Neuronal stem cell (in vitro differentiated cells): ENCODE measurements at regions not wholly inside any gene's neighbourhood (a gene's known extent, or its start where the extent isn't known, plus 50 kb on each side); places are given as distances from the start of the nearest gene placed in this dataset.

Experiments used
- DNase-seq: peaks from one replicate; pipeline ENCODE4 v3.0.0-alpha.2; 2013; ENCODE audit warnings: low spot score
- H2AFZ ChIP-seq: one replicate; pipeline ENCODE4 v1.6.1; 2013; ENCODE audit warnings: mild to moderate bottlenecking, low read length, inconsistent platforms
- H2AK5ac ChIP-seq: 2 replicates; pipeline ENCODE4 v1.6.1; 2013; ENCODE audit warnings: low read depth, mild to moderate bottlenecking, inconsistent platforms, low read length, moderate library complexity, mixed read lengths
- H2BK120ac ChIP-seq: 2 replicates; pipeline ENCODE4 v1.6.1; 2013; ENCODE audit warnings: low read depth, mild to moderate bottlenecking, inconsistent platforms, low read length, moderate library complexity, mixed read lengths
- H2BK12ac ChIP-seq: one replicate; pipeline ENCODE4 v1.6.1; 2013; ENCODE audit warnings: low read length, inconsistent platforms
- H2BK15ac ChIP-seq: 2 replicates; pipeline ENCODE4 v1.6.1; 2013; ENCODE audit warnings: mild to moderate bottlenecking, low read length, inconsistent platforms, mixed read lengths
- H2BK5ac ChIP-seq: one replicate; pipeline ENCODE4 v1.6.1; 2013; ENCODE audit warnings: inconsistent platforms, mild to moderate bottlenecking, low read length, moderate library complexity
- H3K14ac ChIP-seq: one replicate; pipeline ENCODE4 v1.6.1; 2013; ENCODE audit warnings: low read length, inconsistent platforms
- H3K18ac ChIP-seq: 2 replicates; pipeline ENCODE4 v1.6.1; 2013; ENCODE audit warnings: low read length, inconsistent platforms
- H3K23ac ChIP-seq: 2 replicates; pipeline ENCODE4 v1.6.1; 2013; ENCODE audit warnings: low read depth, mild to moderate bottlenecking, mixed read lengths, low read length, inconsistent platforms; ENCODE audit not compliant: poor library complexity
- H3K27ac ChIP-seq: replicated peaks from 3 replicates; pipeline ENCODE4 v1.5.1; 2013; ENCODE audit warnings: low read length, inconsistent platforms
- H3K27me3 ChIP-seq, 3 experiments: 2 replicates each; pipeline ENCODE4 v1.6.1; 2013; ENCODE audit warnings: low read length in 3 of 3, mild to moderate bottlenecking in 2 of 3, inconsistent platforms in 1 of 3, low read depth in 1 of 3, mixed read lengths in 1 of 3, moderate library complexity in 1 of 3; ENCODE audit not compliant: control insufficient read depth in 3 of 3, insufficient read depth in 3 of 3
- H3K36me3 ChIP-seq, 2 donors: replicated peaks in 1 of 2; 2 replicates each; pipeline ENCODE4 v1.6.1; 2013; ENCODE audit warnings: low read length in 2 of 2; ENCODE audit not compliant: control insufficient read depth in 2 of 2, insufficient read depth in 2 of 2
- H3K4ac ChIP-seq: 2 replicates; pipeline ENCODE4 v1.6.1; 2013; ENCODE audit warnings: inconsistent platforms, mild to moderate bottlenecking, low read length, moderate library complexity
- H3K4me1 ChIP-seq, 2 donors: 1 replicate in 1 of 2; 2 replicates in 1 of 2; pipeline ENCODE4 v1.6.1; 2013; ENCODE audit warnings: low read length in 2 of 2, low read depth in 1 of 2; ENCODE audit not compliant: control insufficient read depth in 2 of 2, insufficient read depth in 1 of 2
- H3K4me2 ChIP-seq: one replicate; pipeline ENCODE4 v1.6.1; 2013; ENCODE audit warnings: mild to moderate bottlenecking, low read length, inconsistent platforms; ENCODE audit not compliant: insufficient read depth, poor library complexity, severe bottlenecking
- H3K4me3 ChIP-seq, 2 donors: 2 replicates each; pipeline ENCODE4 v1.5.1; 2013; ENCODE audit warnings: low read length in 2 of 2, mild to moderate bottlenecking in 2 of 2, inconsistent platforms in 1 of 2, moderate library complexity in 1 of 2
- H3K79me1 ChIP-seq: one replicate; pipeline ENCODE4 v1.6.1; 2013; ENCODE audit warnings: low read depth, mild to moderate bottlenecking, inconsistent platforms, low read length, moderate library complexity
- H3K9ac ChIP-seq: one replicate; pipeline ENCODE4 v1.6.1; 2013; ENCODE audit warnings: mild to moderate bottlenecking, low read depth, low read length, inconsistent platforms; ENCODE audit not compliant: poor library complexity
- H3K9me3 ChIP-seq, 2 donors: replicated peaks in 1 of 2; 2 replicates each; pipeline versions ENCODE3 to v1.6.1; 2013; ENCODE audit warnings: low read length in 2 of 2, mild to moderate bottlenecking in 2 of 2, inconsistent platforms in 1 of 2, low read depth in 1 of 2, mixed read lengths in 1 of 2, moderate library complexity in 1 of 2; ENCODE audit not compliant: control insufficient read depth in 2 of 2, insufficient read depth in 1 of 2
- H4K8ac ChIP-seq: one replicate; pipeline ENCODE4 v1.6.1; 2013; ENCODE audit warnings: low read depth, mild to moderate bottlenecking, inconsistent platforms, low read length, moderate library complexity
- H4K91ac ChIP-seq: one replicate; pipeline ENCODE4 v1.6.1; 2013; ENCODE audit warnings: low read length, low read depth, mild to moderate bottlenecking, inconsistent platforms; ENCODE audit not compliant: poor library complexity
- WGBS, 2 donors: extraction: QIAGEN DNeasy Blood & Tissue Kit; methylation state at CpG; one replicate each; pipeline ENCODE4 v1.1.7; 2013; ENCODE audit warnings: missing lambda C conversion rate in 2 of 2, mixed read lengths in 1 of 2; ENCODE audit not compliant: insufficient read length in 2 of 2, insufficient replicate concordance in 1 of 2; ENCODE audit errors: extremely low coverage in 2 of 2; 5-methylcytosine and 5-hydroxymethylcytosine counted together

GRCh38 chr5:38045446-38045845, 205.6 kb upstream of the GDNF start:
- no peak overlapping the region for H2BK15ac ChIP-seq
- no peak overlapping the region for H2BK5ac ChIP-seq
- H3K27me3 ChIP-seq, result no peaks in the 10 kb centered on the region
- no peak overlapping the region for H3K4me2 ChIP-seq
- no peak overlapping the region for H2AK5ac ChIP-seq
- no peak overlapping the region for H3K4me3 ChIP-seq
- no peak overlapping the region for H3K14ac ChIP-seq
- no peak overlapping the region for H3K4ac ChIP-seq
- H2BK12ac ChIP-seq, result no peak overlapping the region
- H3K36me3 ChIP-seq, result no peaks in the 10 kb centered on the region
- DNase-seq, result no peak
- H3K4me1 ChIP-seq, result no peaks in the 10 kb centered on the region
- H3K9me3 ChIP-seq, result no peaks in the 10 kb centered on the region
- H4K91ac ChIP-seq, result no peak overlapping the region
- no peak overlapping the region for H2BK120ac ChIP-seq
- H3K23ac ChIP-seq, result no peak overlapping the region
- no peak overlapping the region for H2AFZ ChIP-seq
- H3K27ac ChIP-seq, result no peak overlapping the region
- WGBS, 2 donors, result no CpG with 5 or more reads among the region's 1 CpG
- no peaks in the 10 kb centered on the region for H3K79me1 ChIP-seq
- no peak overlapping the region for H4K8ac ChIP-seq
- H3K9ac ChIP-seq, result no peak overlapping the region
- H3K18ac ChIP-seq, result no peak overlapping the region

DNA sequence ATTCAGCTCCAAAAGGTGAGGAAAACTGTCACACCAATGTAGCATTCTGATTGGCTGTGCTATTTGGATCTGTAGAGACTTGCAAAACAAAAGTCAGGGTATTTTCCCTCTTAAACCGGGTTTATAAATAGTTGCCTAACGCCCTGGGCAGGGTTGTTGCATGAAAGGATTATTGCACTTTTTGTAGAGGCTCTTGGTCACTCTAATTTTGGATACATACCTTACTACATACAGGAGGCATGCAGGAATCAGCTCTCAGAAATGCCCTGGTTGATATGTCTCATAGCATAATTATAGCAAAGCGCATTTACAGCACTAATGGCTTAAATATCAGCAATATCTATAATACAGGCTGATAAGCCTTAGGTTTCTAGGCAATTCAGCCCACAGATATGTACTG, 200.0 kb upstream of the GDNF start:
- Histone ChIP-seq H3K79me1 (no peaks in the 10 kb centered on the region), H4K91ac (no peak overlapping the region), H3K4me1 (no peaks in the 10 kb centered on the region), H3K27ac (no peak overlapping the region), H2AK5ac (no peak overlapping the region), H2AFZ (no peak overlapping the region), H2BK120ac (no peak overlapping the region), H3K4me3 (no peak overlapping the region), H3K36me3 (no peaks in the 10 kb centered on the region), H3K9ac (no peak overlapping the region), H4K8ac (no peak overlapping the region), H3K23ac (no peak overlapping the region), H3K4me2 (no peak overlapping the region), H3K27me3 (peaks cover 0 to 2% (median 0%) of the 10 kb centered on the region in 3 experiments), H2BK5ac (no peak overlapping the region), H2BK15ac (no peak overlapping the region), H3K4ac (no peak overlapping the region), H3K14ac (no peak overlapping the region), H3K9me3 (no peaks in the 10 kb centered on the region), H2BK12ac (no peak overlapping the region), H3K18ac (no peak overlapping the region)
- no CpG with 5 or more reads among the region's 3 CpGs for WGBS, 2 donors
- DNase-seq, result no peak

DNA sequence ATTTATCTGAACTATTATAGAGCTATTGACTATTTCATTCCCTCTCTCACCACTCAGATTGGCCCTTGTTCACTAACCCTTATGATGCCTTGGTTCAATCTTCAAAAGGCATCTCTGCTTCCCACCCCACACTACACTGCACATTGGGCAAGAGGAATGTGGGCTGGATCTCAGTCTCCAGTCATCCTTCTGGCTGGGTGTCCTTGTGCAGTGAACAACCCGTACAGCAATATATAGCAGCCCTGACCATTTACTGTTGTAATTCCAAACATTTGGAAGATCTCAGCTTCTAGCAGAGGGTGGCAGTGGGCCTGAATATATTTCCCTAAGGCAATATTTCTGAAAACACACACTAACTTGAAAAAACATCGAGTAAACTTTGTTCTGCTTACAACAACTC, 199.2 kb upstream of the GDNF start:
- H3K27me3 ChIP-seq, result peaks cover 0 to 2% (median 0%) of the 10 kb centered on the region in 3 experiments
- H3K79me1 ChIP-seq, result no peaks in the 10 kb centered on the region
- no peak for DNase-seq
- no peak overlapping the region for H3K18ac ChIP-seq
- H3K4me1 ChIP-seq, result no peaks in the 10 kb centered on the region
- H3K27ac ChIP-seq, result no peak overlapping the region
- H4K8ac ChIP-seq, result no peak overlapping the region
- no peak overlapping the region for H2BK120ac ChIP-seq
- H2BK5ac ChIP-seq, result no peak overlapping the region
- no peaks in the 10 kb centered on the region for H3K9me3 ChIP-seq
- no peak overlapping the region for H2BK15ac ChIP-seq
- no peak overlapping the region for H3K9ac ChIP-seq
- WGBS, 2 donors, result no CpG with 5 or more reads among the region's 2 CpGs
- no peak overlapping the region for H2AK5ac ChIP-seq
- no peaks in the 10 kb centered on the region for H3K36me3 ChIP-seq
- H3K4me3 ChIP-seq, result no peak overlapping the region
- no peak overlapping the region for H3K14ac ChIP-seq
- no peak overlapping the region for H2BK12ac ChIP-seq
- no peak overlapping the region for H4K91ac ChIP-seq
- H3K23ac ChIP-seq, result no peak overlapping the region
- no peak overlapping the region for H3K4me2 ChIP-seq
- H2AFZ ChIP-seq, result no peak overlapping the region
- no peak overlapping the region for H3K4ac ChIP-seq

DNA sequence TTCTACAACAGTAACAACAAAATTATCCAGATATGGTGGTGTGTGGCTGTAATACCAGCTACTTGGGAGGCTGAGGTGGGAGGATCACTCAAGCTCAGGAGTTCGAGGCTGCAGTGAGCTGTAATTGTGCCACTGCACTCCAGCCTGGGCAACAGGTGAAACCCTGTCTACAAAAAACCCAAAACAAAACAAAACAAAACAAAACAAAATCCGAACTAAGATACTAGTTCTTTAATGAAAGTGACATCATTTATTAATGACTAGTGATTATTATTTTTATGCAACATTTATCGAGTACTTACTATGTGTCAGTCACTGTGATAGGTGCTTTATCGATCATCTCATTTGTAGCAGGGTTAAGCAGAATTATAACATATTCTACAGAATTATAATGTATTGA, 196.9 kb upstream of the GDNF start:
- Histone ChIP-seq H3K36me3 (no peaks in the 10 kb centered on the region), H3K14ac (no peak overlapping the region), H3K23ac (no peak overlapping the region), H3K4me2 (no peak overlapping the region), H3K4me3 (no peak overlapping the region), H2AK5ac (no peak overlapping the region), H3K9ac (no peak overlapping the region), H2AFZ (no peak overlapping the region), H3K18ac (no peak overlapping the region), H2BK5ac (no peak overlapping the region), H2BK15ac (no peak overlapping the region), H3K9me3 (no peaks in the 10 kb centered on the region), H2BK12ac (no peak overlapping the region), H4K91ac (no peak overlapping the region), H3K4me1 (no peaks in the 10 kb centered on the region), H2BK120ac (no peak overlapping the region), H3K27me3 (peaks cover 0 to 2% (median 0%) of the 10 kb centered on the region in 3 experiments), H4K8ac (no peak overlapping the region), H3K4ac (no peak overlapping the region), H3K27ac (no peak overlapping the region), H3K79me1 (no peaks in the 10 kb centered on the region)
- no peak for DNase-seq
- no CpG with 5 or more reads among the region's 4 CpGs for WGBS, 2 donors
